ENCODE measurements at regions not wholly inside any gene's neighbourhood (a gene's known extent, or its start where the extent isn't known, plus 50 kb on each side); places are given as distances from the start of the nearest gene placed in this dataset.
A peak's percentile ranks its signal among the peaks of the same experiment; 100 is the strongest.

GRCh38 chr17:77492446-77493237, 351.9 kb downstream of the SEC14L1 start:
- Histone ChIP-seq H3K9me3 (ENCODE audit: control insufficient read depth in 2 of 3, low read length in 3 of 3) (no peaks in the 10 kb centered on the region), H3K36me3 (ENCODE audit: control insufficient read depth in 2 of 3, insufficient read depth in 3 of 3, low read length in 3 of 3) (peaks cover 14 to 93% (median 43%) of the 10 kb centered on the region in 3 experiments), H3K4me3 (ENCODE audit: low read length) (no peak overlapping the region), H3K27me3 (ENCODE audit: control insufficient read depth in 2 of 2, insufficient read depth in 2 of 2, low read length in 2 of 2) (no peaks in the 10 kb centered on the region), H3K27ac (ENCODE audit: low read depth, low read length) (no peak overlapping the region), H3K4me1 (ENCODE audit: control insufficient read depth in 2 of 2, insufficient read depth in 2 of 2, low read length in 2 of 2) (peaks cover 11 to 21% of the 10 kb centered on the region in 2 donors)
- H3K4me3 Mint-ChIP-seq = peak overlapping the region in 1 of 10 donors; percentile 17
- no peak for DNase-seq
- ChIA-PET CTCF (interaction anchor here (0.9 to 1.3 kb wide), 4 partner anchors 32 to 92 kb away, joined by 3 to 5 read pairs (median 4); no protein-coding TSS in a partner anchor), POLR2A (interaction anchor here (0.5 to 1.5 kb wide), 11 partner anchors 12 to 162 kb away, joined by 3 to 6 read pairs (median 3); no protein-coding TSS in a partner anchor)
- H3K27me3 Mint-ChIP-seq = no peaks in the 10 kb centered on the region
- H3K27ac Mint-ChIP-seq = peak overlapping the region in 8 of 9 donors; percentile 13 to 83 (median 66)
- H3K9me3 Mint-ChIP-seq = no peaks in the 10 kb centered on the region
- H3K4me1 Mint-ChIP-seq = peaks cover 5 to 31% (median 20%) of the 10 kb centered on the region in 7 donors
- intact Hi-C loops (cut with micrococcal nuclease) = no loop called here
- peaks cover 4 to 17% (median 6%) of the 10 kb centered on the region in 5 donors for H3K36me3 Mint-ChIP-seq
- no peak for ATAC-seq

- peak overlapping the region; percentile 14 to 92 (median 69) for H3K27ac Mint-ChIP-seq
- H3K9me3 Mint-ChIP-seq = no peaks in the 10 kb centered on the region
- no peak for DNase-seq
- H3K4me3 ChIP-seq (ENCODE audit: low read length) = no peak overlapping the region
- CTCF ChIA-PET = interaction anchor here (1.2 to 1.3 kb wide), 2 partner anchors 33 to 64 kb away, joined by 4 to 5 read pairs; no protein-coding TSS in a partner anchor
- H3K4me3 Mint-ChIP-seq = no peak overlapping the region
- peaks cover 4 to 13% (median 6%) of the 10 kb centered on the region in 5 donors for H3K36me3 Mint-ChIP-seq
- POLR2A ChIA-PET = interaction anchor here (0.7 to 2.4 kb wide), 6 partner anchors 39 to 163 kb away, joined by 3 to 6 read pairs (median 6); no protein-coding TSS in a partner anchor
- no peaks in the 10 kb centered on the region for H3K9me3 ChIP-seq (ENCODE audit: control insufficient read depth in 2 of 3, low read length in 3 of 3)
- intact Hi-C loops (cut with micrococcal nuclease) = no loop called here
- H3K27me3 ChIP-seq (ENCODE audit: control insufficient read depth in 2 of 2, insufficient read depth in 2 of 2, low read length in 2 of 2) = no peaks in the 10 kb centered on the region
- H3K4me1 ChIP-seq (ENCODE audit: control insufficient read depth in 2 of 2, insufficient read depth in 2 of 2, low read length in 2 of 2) = peaks cover 11 to 21% of the 10 kb centered on the region in 2 donors
- H3K36me3 ChIP-seq (ENCODE audit: control insufficient read depth in 2 of 3, insufficient read depth in 3 of 3, low read length in 3 of 3) = peaks cover 14 to 93% (median 36%) of the 10 kb centered on the region in 3 experiments
- ATAC-seq = no peak
- no peak overlapping the region for H3K27ac ChIP-seq (ENCODE audit: low read depth, low read length)
- H3K27me3 Mint-ChIP-seq = no peaks in the 10 kb centered on the region
- H3K4me1 Mint-ChIP-seq = peaks cover 5 to 31% (median 20%) of the 10 kb centered on the region in 7 donors
Measured at GRCh38 chr17:77493238-77493820, 352.6 kb downstream of the SEC14L1 start.

- no peaks in the 10 kb centered on the region for H3K27me3 Mint-ChIP-seq
- intact Hi-C loops (cut with micrococcal nuclease) = loop anchor here (1.0 to 2.0 kb wide), 4 partner anchors 21 to 94 kb away; no protein-coding TSS in a partner anchor
- peak overlapping the region; percentile 27 for H3K27ac ChIP-seq (ENCODE audit: low read depth, low read length)
Measured at GRCh38 chr17:77493901-77494663, 353.3 kb downstream of the SEC14L1 start.

GRCh38 chr17:77494664-77495435, 354.1 kb downstream of the SEC14L1 start:
- ATAC-seq = peak; percentile 90

More at GRCh38 chr17:77493901-77494663, 353.3 kb downstream of the SEC14L1 start:
- peak overlapping the region in 1 of 10 donors; percentile 19 for H3K4me3 Mint-ChIP-seq
- Histone ChIP-seq H3K9me3 (ENCODE audit: control insufficient read depth in 2 of 3, low read length in 3 of 3) (no peaks in the 10 kb centered on the region), H3K4me3 (ENCODE audit: low read length) (no peak overlapping the region), H3K4me1 (ENCODE audit: control insufficient read depth in 2 of 2, insufficient read depth in 2 of 2, low read length in 2 of 2) (peaks cover 11 to 21% of the 10 kb centered on the region in 2 donors), H3K36me3 (ENCODE audit: control insufficient read depth in 2 of 3, insufficient read depth in 3 of 3, low read length in 3 of 3) (peaks cover 14 to 93% (median 29%) of the 10 kb centered on the region in 3 experiments), H3K27me3 (ENCODE audit: control insufficient read depth in 2 of 2, insufficient read depth in 2 of 2, low read length in 2 of 2) (no peaks in the 10 kb centered on the region)
- ChIA-PET POLR2A (interaction anchor here (0.7 to 4.3 kb wide), 19 partner anchors 30 to 164 kb away, joined by 3 to 41 read pairs (median 5); no protein-coding TSS in a partner anchor), CTCF (interaction anchor here (0.7 to 4.0 kb wide), 20 partner anchors 9 to 163 kb away, joined by 3 to 45 read pairs (median 3); no protein-coding TSS in a partner anchor)
- H3K9me3 Mint-ChIP-seq = no peaks in the 10 kb centered on the region
- no peak for DNase-seq
- peak overlapping the region; percentile 40 to 92 (median 70) for H3K27ac Mint-ChIP-seq
- ATAC-seq = no peak
- H3K4me1 Mint-ChIP-seq = peaks cover 5 to 30% (median 20%) of the 10 kb centered on the region in 7 donors
- H3K36me3 Mint-ChIP-seq = peaks cover 4 to 11% (median 6%) of the 10 kb centered on the region in 5 donors

GRCh38 chr17:77495575-77495974, 354.8 kb downstream of the SEC14L1 start:
- Histone ChIP-seq H3K27ac (ENCODE audit: low read depth, low read length) (peak overlapping the region; percentile 8), H3K36me3 (ENCODE audit: control insufficient read depth in 2 of 3, insufficient read depth in 3 of 3, low read length in 3 of 3) (peaks cover 12 to 93% (median 27%) of the 10 kb centered on the region in 3 experiments)
- H3K27ac Mint-ChIP-seq = peak overlapping the region in 6 of 9 donors; percentile 71 to 94 (median 92)

More at GRCh38 chr17:77494664-77495435, 354.1 kb downstream of the SEC14L1 start:
- ChIA-PET CTCF (interaction anchor here (0.6 to 4.0 kb wide), 25 partner anchors 8 to 164 kb away, joined by 3 to 45 read pairs (median 3); no protein-coding TSS in a partner anchor), POLR2A (interaction anchor here (0.7 to 4.3 kb wide), 20 partner anchors 31 to 165 kb away, joined by 3 to 41 read pairs (median 5); no protein-coding TSS in a partner anchor)
- peak overlapping the region; percentile 27 for H3K27ac ChIP-seq (ENCODE audit: low read depth, low read length)
- H3K4me1 Mint-ChIP-seq = peaks cover 5 to 37% (median 20%) of the 10 kb centered on the region in 7 donors
- H3K27ac Mint-ChIP-seq = peak overlapping the region; percentile 71 to 94 (median 91)
- DNase-seq = peak; percentile 60 to 82 (median 70)
- no peaks in the 10 kb centered on the region for H3K27me3 Mint-ChIP-seq
- no peaks in the 10 kb centered on the region for H3K27me3 ChIP-seq (ENCODE audit: control insufficient read depth in 2 of 2, insufficient read depth in 2 of 2, low read length in 2 of 2)
- no peak overlapping the region for H3K4me3 ChIP-seq (ENCODE audit: low read length)
- peaks cover 11 to 21% of the 10 kb centered on the region in 2 donors for H3K4me1 ChIP-seq (ENCODE audit: control insufficient read depth in 2 of 2, insufficient read depth in 2 of 2, low read length in 2 of 2)
- H3K36me3 Mint-ChIP-seq = peaks cover 6 to 18% (median 10%) of the 10 kb centered on the region in 5 donors
- H3K9me3 ChIP-seq (ENCODE audit: control insufficient read depth in 2 of 3, low read length in 3 of 3) = no peaks in the 10 kb centered on the region
- intact Hi-C loops (cut with micrococcal nuclease) = loop anchor here (1.0 to 2.0 kb wide), 10 partner anchors 22 to 214 kb away; no protein-coding TSS in a partner anchor
- H3K9me3 Mint-ChIP-seq = peaks cover 0 to 4% (median 0%) of the 10 kb centered on the region in 11 donors
- peaks cover 14 to 93% (median 28%) of the 10 kb centered on the region in 3 experiments for H3K36me3 ChIP-seq (ENCODE audit: control insufficient read depth in 2 of 3, insufficient read depth in 3 of 3, low read length in 3 of 3)
- peak overlapping the region in 6 of 10 donors; percentile 19 to 54 (median 44) for H3K4me3 Mint-ChIP-seq

More at GRCh38 chr17:77495575-77495974, 354.8 kb downstream of the SEC14L1 start:
- ChIA-PET CTCF (interaction anchor here (0.6 to 4.0 kb wide), 12 partner anchors 23 to 165 kb away, joined by 3 to 45 read pairs (median 4); no protein-coding TSS in a partner anchor), POLR2A (interaction anchor here (0.9 to 4.3 kb wide), 13 partner anchors 42 to 166 kb away, joined by 3 to 41 read pairs (median 5); no protein-coding TSS in a partner anchor)
- ATAC-seq (no peak), DNase-seq (peak in 1 of 9 donors; percentile 3)
- H3K4me1 ChIP-seq (ENCODE audit: control insufficient read depth in 2 of 2, insufficient read depth in 2 of 2, low read length in 2 of 2) = peaks cover 11 to 21% of the 10 kb centered on the region in 2 donors
- H3K9me3 ChIP-seq (ENCODE audit: control insufficient read depth in 2 of 3, low read length in 3 of 3) = no peaks in the 10 kb centered on the region
- intact Hi-C loops (cut with micrococcal nuclease) = loop anchor here (1.0 to 2.0 kb wide), 8 partner anchors 23 to 214 kb away; no protein-coding TSS in a partner anchor
- Mint-ChIP-seq H3K27me3 (no peaks in the 10 kb centered on the region), H3K9me3 (peaks cover 0 to 4% (median 0%) of the 10 kb centered on the region in 11 donors), H3K4me1 (peaks cover 5 to 37% (median 18%) of the 10 kb centered on the region in 7 donors), H3K4me3 (no peak overlapping the region), H3K36me3 (peaks cover 6 to 22% (median 10%) of the 10 kb centered on the region in 5 donors)
- H3K27me3 ChIP-seq (ENCODE audit: control insufficient read depth in 2 of 2, insufficient read depth in 2 of 2, low read length in 2 of 2) = no peaks in the 10 kb centered on the region
- H3K4me3 ChIP-seq (ENCODE audit: low read length) = no peak overlapping the region
